Liver (tissue), 8 donors: ENCODE measurements at regions not wholly inside any gene's neighbourhood (a gene's known extent, or its start where the extent isn't known, plus 50 kb on each side); places are given as distances from the start of the nearest gene placed in this dataset.

Experiments used
- DNase-seq: peaks from one replicate; pipeline ENCODE4 v3.0.0-alpha.2; 2017; ENCODE audit warnings: low spot score
- H3K27ac ChIP-seq, 2 donors: one replicate each; pipeline ENCODE4 v1.7.0; 2013; ENCODE audit warnings: inconsistent platforms in 2 of 2, low read length in 2 of 2, control low read depth in 1 of 2, low read depth in 1 of 2, mild to moderate bottlenecking in 1 of 2
- H3K27me3 ChIP-seq, 4 donors: one replicate each; pipeline versions ENCODE4 v1.6.1 to v1.7.0; 2013; ENCODE audit warnings: low read length in 3 of 4, inconsistent platforms in 1 of 4, mild to moderate bottlenecking in 1 of 4, moderate library complexity in 1 of 4; ENCODE audit not compliant: control insufficient read depth in 4 of 4, insufficient read depth in 4 of 4
- H3K36me3 ChIP-seq, 4 donors: one replicate each; pipeline versions ENCODE4 v1.6.1 to v1.7.0; 2013; ENCODE audit warnings: low read length in 3 of 4, mild to moderate bottlenecking in 3 of 4, low read depth in 1 of 4, moderate library complexity in 1 of 4; ENCODE audit not compliant: control insufficient read depth in 4 of 4, insufficient read depth in 3 of 4
- H3K4me1 ChIP-seq, 4 donors: one replicate each; pipeline versions ENCODE4 v1.6.1 to v1.7.0; 2013; ENCODE audit warnings: low read length in 3 of 4, mild to moderate bottlenecking in 3 of 4, moderate library complexity in 1 of 4; ENCODE audit not compliant: control insufficient read depth in 4 of 4, insufficient read depth in 4 of 4
- H3K4me3 ChIP-seq, 3 donors: one replicate each; pipeline versions ENCODE4 v1.6.1 to v1.7.0; 2013; ENCODE audit warnings: low read length in 3 of 3, control low read depth in 1 of 3, low read depth in 1 of 3, mild to moderate bottlenecking in 1 of 3
- H3K9ac ChIP-seq, 2 donors: one replicate each; pipeline ENCODE4 v1.7.0; 2013; ENCODE audit warnings: low read length in 2 of 2, mild to moderate bottlenecking in 2 of 2, moderate library complexity in 2 of 2, control low read depth in 1 of 2, low read depth in 1 of 2
- H3K9me3 ChIP-seq, 4 donors: one replicate each; pipeline versions ENCODE4 v1.6.1 to v1.7.0; 2013; ENCODE audit warnings: low read length in 3 of 4; ENCODE audit not compliant: control insufficient read depth in 4 of 4
- CTCF ChIP-seq: fragments of 150-350 bp; IDR thresholded peaks from 2 replicates; pipeline ENCODE4 v1.5.1; 2017; ENCODE audit warnings: improper control_type of control experiment, low read depth, low read length; ENCODE audit not compliant: missing input control
- GABPA ChIP-seq, 2 donors: IDR thresholded peaks in 1 of 2; conservative IDR thresholded peaks in 1 of 2; 2 replicates each; pipeline ENCODE4 v1.6.1; 2016; ENCODE audit warnings: antibody characterized with exemption in 2 of 2, mild to moderate bottlenecking in 1 of 2, moderate library complexity in 1 of 2
- HNF4A ChIP-seq, 2 donors: conservative IDR thresholded peaks; 2 replicates each; pipeline ENCODE4 v1.6.1; 2016; ENCODE audit warnings: antibody characterized with exemption in 2 of 2, mild to moderate bottlenecking in 2 of 2
- HNF4G ChIP-seq: IDR thresholded peaks from 2 replicates; pipeline ENCODE4 v1.6.1; 2016; ENCODE audit warnings: antibody characterized with exemption
- JUND ChIP-seq, 2 donors: IDR thresholded peaks; 2 replicates each; pipeline ENCODE4 v1.6.1; 2016; ENCODE audit warnings: antibody characterized with exemption in 2 of 2
- MAX ChIP-seq: IDR thresholded peaks from 2 replicates; pipeline ENCODE4 v1.6.1; 2016; ENCODE audit warnings: antibody characterized with exemption
- NR2F2 ChIP-seq: IDR thresholded peaks from 2 replicates; pipeline ENCODE4 v1.6.1; 2016; ENCODE audit warnings: antibody characterized with exemption
- RAD21 ChIP-seq, 2 donors: IDR thresholded peaks; 2 replicates each; pipeline ENCODE4 v1.6.1; 2016; ENCODE audit warnings: antibody characterized with exemption in 2 of 2, mild to moderate bottlenecking in 2 of 2
- REST ChIP-seq: IDR thresholded peaks from 2 replicates; pipeline ENCODE4 v1.6.1; 2016; ENCODE audit warnings: antibody characterized with exemption, mild to moderate bottlenecking
- RXRA ChIP-seq, 2 donors: IDR thresholded peaks; 2 replicates each; pipeline ENCODE4 v1.6.1; 2017 to 2018; ENCODE audit warnings: antibody characterized with exemption in 2 of 2, mild to moderate bottlenecking in 1 of 2
- SP1 ChIP-seq: IDR thresholded peaks from 2 replicates; pipeline ENCODE4 v1.6.1; 2018; ENCODE audit warnings: antibody characterized with exemption, mild to moderate bottlenecking
- YY1 ChIP-seq: IDR thresholded peaks from 2 replicates; pipeline ENCODE4 v1.6.1; 2016; ENCODE audit warnings: antibody characterized with exemption, mild to moderate bottlenecking
- ZBTB33 ChIP-seq: IDR thresholded peaks from 2 replicates; pipeline ENCODE4 v1.6.1; 2016; ENCODE audit warnings: antibody characterized with exemption
- WGBS: extraction: QIAGEN DNeasy Blood & Tissue Kit; methylation state at CpG from one replicate; pipeline ENCODE4 v1.1.7; 2013; 5-methylcytosine and 5-hydroxymethylcytosine counted together
- donor health status: healthy.
- donor health status: healthy.
- donor health status: healthy.
- donor health status: healthy.
- donor health status: healthy.

- H3K4me3 ChIP-seq = no peak overlapping the region
- H3K36me3 ChIP-seq = no peaks in the 10 kb centered on the region
- no peak for DNase-seq
- no peak overlapping the region for H3K27ac ChIP-seq
- H3K9ac ChIP-seq = no peak overlapping the region
- peaks cover 0 to 4% (median 0%) of the 10 kb centered on the region in 4 donors for H3K27me3 ChIP-seq
- H3K9me3 ChIP-seq = peaks cover 0 to 4% (median 0%) of the 10 kb centered on the region in 4 donors
- no peak for TF ChIP-seq YY1
- TF ChIP-seq GABPA (IDR thresholded peaks at IDR 0.05 in 1 of 2, conservative IDR thresholded peaks at IDR 0.05 in 1 of 2) = no peak
- no peaks in the 10 kb centered on the region for H3K4me1 ChIP-seq
- 71% methylated on average over 2 of the region's 2 CpGs for WGBS
These were observed 208.8 kb downstream of the DHX35 start for GRCh38 chr20:39170896-39171463.

GRCh38 chr20:39165099-39165498 is 203.0 kb downstream of the DHX35 start:
- H3K27ac ChIP-seq = no peak overlapping the region
- peaks cover 0 to 4% (median 0%) of the 10 kb centered on the region in 4 donors for H3K9me3 ChIP-seq
- no peak overlapping the region for H3K9ac ChIP-seq
- 89% methylated on average over 6 of the region's 6 CpGs for WGBS
- no peaks in the 10 kb centered on the region for H3K36me3 ChIP-seq
- H3K4me3 ChIP-seq = no peak overlapping the region
- no peaks in the 10 kb centered on the region for H3K4me1 ChIP-seq
- TF ChIP-seq GABPA (IDR thresholded peaks at IDR 0.05 in 1 of 2, conservative IDR thresholded peaks at IDR 0.05 in 1 of 2) (no peak), HNF4G (no peak), CTCF (no peak), MAX (no peak), NR2F2 (no peak), REST (no peak), ZBTB33 (no peak), HNF4A (conservative IDR thresholded peaks at IDR 0.05) (no peak), RXRA (IDR thresholded peaks at IDR 0.05) (no peak), JUND (IDR thresholded peaks at IDR 0.05) (no peak), YY1 (no peak), RAD21 (IDR thresholded peaks at IDR 0.05) (no peak), SP1 (no peak)
- DNase-seq = no peak
- H3K27me3 ChIP-seq = peaks cover 0 to 4% (median 0%) of the 10 kb centered on the region in 4 donors
